Adrenal gland (tissue), 9 donors: ENCODE measurements at regions not wholly inside any gene's neighbourhood (a gene's known extent, or its start where the extent isn't known, plus 50 kb on each side); places are given as distances from the start of the nearest gene placed in this dataset.
A peak's percentile ranks its signal among the peaks of the same experiment; 100 is the strongest.

Experiments used
- DNase-seq, 7 donors: peaks; one replicate each; pipeline ENCODE4 v3.0.0-alpha.2; 2019 to 2020
- H3K27ac ChIP-seq, 5 donors: fragments of 200-600 bp; sonication (generic) in 4 of 5; 1 replicate in 3 of 5; 2 replicates in 2 of 5; pipeline versions ENCODE4 v1.5.1 to v1.8.0; 2016 to 2020; ENCODE audit warnings: mild to moderate bottlenecking in 1 of 5
- H3K27me3 ChIP-seq: fragments of 200-600 bp; 2 replicates; pipeline ENCODE4 v1.8.0; 2021
- H3K36me3 ChIP-seq, 2 donors: fragments of 200-600 bp; replicated peaks in 1 of 2; 1 replicate in 1 of 2; 2 replicates in 1 of 2; pipeline versions ENCODE4 v1.5.1 to v1.8.0; 2018 to 2022
- H3K4me1 ChIP-seq, 2 donors: fragments of 200-600 bp; replicated peaks in 1 of 2; 1 replicate in 1 of 2; 2 replicates in 1 of 2; pipeline versions ENCODE4 v1.5.1 to v1.8.0; 2018 to 2021
- H3K4me3 ChIP-seq, 4 donors: fragments of 200-600 bp; sonication (generic) in 3 of 4; one replicate each; pipeline ENCODE4 v1.5.1; 2016 to 2018
- H3K9me3 ChIP-seq, 3 donors: fragments of 200-600 bp; sonication (generic) in 1 of 3; replicated peaks in 1 of 3; 1 replicate in 2 of 3; 2 replicates in 1 of 3; pipeline versions ENCODE4 v1.5.1 to v1.8.0; 2016 to 2021
- CTCF ChIP-seq, 6 experiments: fragments of 450-650 bp in 4 of 6; fragments of 200-600 bp in 2 of 6; sonication (generic) in 1 of 6; IDR thresholded peaks; 1 replicate in 5 of 6; 2 replicates in 1 of 6; pipeline versions ENCODE4 v1.5.1 to v1.8.0; 2016 to 2021; ENCODE audit warnings: antibody characterized with exemption in 6 of 6, mild to moderate bottlenecking in 2 of 6, moderate library complexity in 1 of 6
- POLR2A ChIP-seq, 2 donors: fragments of 450-650 bp; IDR thresholded peaks; one replicate each; pipeline ENCODE4 v1.6.1; 2017; ENCODE audit warnings: antibody characterized with exemption in 2 of 2, mild to moderate bottlenecking in 2 of 2, moderate library complexity in 1 of 2
- WGBS, 4 donors: extraction: QIAGEN DNeasy Blood & Tissue Kit in 2 of 4; methylation state at CpG; one replicate each; pipeline versions ENCODE4 v1.1.5 to v1.1.7; 2013 to 2017; 5-methylcytosine and 5-hydroxymethylcytosine counted together
- intact Hi-C, 2 donors: fragments of 100-400 bp; cut with DNase I; formaldehyde crosslinking; loops; one replicate each; pipeline versions ENCODE4 v1.14.1 to v1.15.0; 2022 to 2023
- donor health status: healthy with polysubstance abuse.
- donor health status: Bipolar disorder and iron deficiency.
- donor health status: DM: yes; HTN: yes; CAD: no.
- donor health status: DM: no; HTN: no; CAD: no.
- donor health status: DM: no; HTN: no; CAD: no.

GRCh38 chr3:72625602-72626337, 222.5 kb downstream of the SHQ1 start:
- no peak overlapping the region for H3K4me3 ChIP-seq
- H3K36me3 ChIP-seq, result no peaks in the 10 kb centered on the region
- no peaks in the 10 kb centered on the region for H3K27me3 ChIP-seq
- no peaks in the 10 kb centered on the region for H3K9me3 ChIP-seq
- intact Hi-C loops, result no loop called here
- 72 to 82% (median 78%) methylated on average over 14 of the region's 14 CpGs for WGBS, 4 donors
- peaks cover 0 to 8% of the 10 kb centered on the region in 2 donors for H3K4me1 ChIP-seq
- DNase-seq, result peak in 2 of 7 donors; percentile 21 to 22
- no peak overlapping the region for H3K27ac ChIP-seq
- TF ChIP-seq CTCF (IDR thresholded peaks at IDR 0.05), result no peak
- no peak for TF ChIP-seq POLR2A (IDR thresholded peaks at IDR 0.05)

- Histone ChIP-seq H3K9me3 (no peaks in the 10 kb centered on the region), H3K4me1 (peaks cover 0 to 8% of the 10 kb centered on the region in 2 donors), H3K27me3 (no peaks in the 10 kb centered on the region), H3K36me3 (no peaks in the 10 kb centered on the region), H3K4me3 (no peak overlapping the region), H3K27ac (no peak overlapping the region)
- no peak for DNase-seq
- TF ChIP-seq POLR2A (IDR thresholded peaks at IDR 0.05) (no peak), CTCF (IDR thresholded peaks at IDR 0.05) (no peak)
- intact Hi-C loops, result no loop called here
- 75 to 91% (median 79%) methylated on average over 2 of the region's 2 CpGs for WGBS, 4 donors
These were observed 223.6 kb downstream of the SHQ1 start for GRCh38 chr3:72624656-72625055.

GRCh38 chr3:72618739-72619138, 229.5 kb downstream of the SHQ1 start:
- no peaks in the 10 kb centered on the region for H3K4me1 ChIP-seq
- H3K4me3 ChIP-seq, result no peak overlapping the region
- H3K27me3 ChIP-seq, result no peaks in the 10 kb centered on the region
- H3K9me3 ChIP-seq, result no peaks in the 10 kb centered on the region
- H3K36me3 ChIP-seq, result no peaks in the 10 kb centered on the region
- intact Hi-C loops, result no loop called here
- peak in 1 of 7 donors; percentile 21 for DNase-seq
- no peak overlapping the region for H3K27ac ChIP-seq
- WGBS, 4 donors, result 65 to 89% (median 78%) methylated on average over 6 of the region's 6 CpGs
- no peak for TF ChIP-seq CTCF (IDR thresholded peaks at IDR 0.05)
- TF ChIP-seq POLR2A (IDR thresholded peaks at IDR 0.05), result no peak

- Histone ChIP-seq H3K27me3 (no peaks in the 10 kb centered on the region), H3K27ac (no peak overlapping the region), H3K9me3 (no peaks in the 10 kb centered on the region), H3K4me3 (no peak overlapping the region), H3K36me3 (no peaks in the 10 kb centered on the region), H3K4me1 (no peaks in the 10 kb centered on the region)
- 75 to 83% (median 79%) methylated on average over 5 of the region's 5 CpGs for WGBS, 4 donors
- TF ChIP-seq POLR2A (IDR thresholded peaks at IDR 0.05) (no peak), CTCF (IDR thresholded peaks at IDR 0.05) (no peak)
- DNase-seq, result no peak
- intact Hi-C loops, result no loop called here
These were observed 230.7 kb downstream of the SHQ1 start for GRCh38 chr3:72617424-72618024.
